ENCODE measurements at regions not wholly inside any gene's neighbourhood (a gene's known extent, or its start where the extent isn't known, plus 50 kb on each side); places are given as distances from the start of the nearest gene placed in this dataset.

DNA sequence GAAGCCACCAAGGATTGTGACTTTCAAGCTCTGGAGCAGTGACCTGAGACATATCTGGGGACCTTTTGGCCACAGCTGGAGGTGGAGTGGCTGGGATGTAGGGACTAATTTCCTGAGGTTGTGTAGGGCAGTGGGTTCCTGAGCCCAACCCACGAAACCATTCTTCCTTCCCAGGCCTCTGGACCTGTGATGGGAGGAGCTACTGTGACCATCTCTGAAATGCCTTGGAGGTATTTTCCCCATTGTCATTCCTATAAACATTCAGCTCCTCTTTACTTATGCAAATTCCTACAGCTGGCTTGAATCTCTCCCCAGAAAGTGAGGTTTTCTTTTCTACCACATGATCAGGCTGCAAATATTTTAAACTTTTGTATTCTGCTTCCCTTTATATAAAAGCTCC is 172.6 kb downstream of the TUSC1 start:
- ATAC-seq (ENCODE audit: low read depth) (no peak), DNase-seq (no peak)
- H3K27me3 ChIP-seq (ENCODE audit: control insufficient read depth, insufficient read depth, low read length): no peaks in the 10 kb centered on the region
- no peak overlapping the region for H2AFZ ChIP-seq (replicated peaks; ENCODE audit: low read length, poor library complexity)
- H3K14ac ChIP-seq (replicated peaks; ENCODE audit: low read depth, low read length): no peak overlapping the region
- no peak overlapping the region for H3K4me3 ChIP-seq (ENCODE audit: insufficient read depth, low read depth, low read length)
- H3K4me1 ChIP-seq (ENCODE audit: control insufficient read depth, insufficient read depth, low read length): no peaks in the 10 kb centered on the region
- no peak overlapping the region for H3K4ac ChIP-seq (ENCODE audit: low read depth, low read length)
- dilution Hi-C loops (cut with HindIII; ENCODE audit: low sequenced_read_pairs, unreplicated experiment): no loop called here
- H2BK5ac ChIP-seq (ENCODE audit: low read depth, low read length, poor library complexity, severe bottlenecking): no peak overlapping the region
- no CpG with 5 or more reads among the region's 1 CpG for WGBS, 2 experiments (ENCODE audit: extremely low coverage in 2 of 2, insufficient read length in 1 of 2)
- ChIA-PET POLR2A (ENCODE audit: unreplicated experiment) (no interaction called here), CTCF (no interaction called here)
- no peak overlapping the region for H3K27ac ChIP-seq (ENCODE audit: insufficient read depth, low read length)
- in situ Hi-C loops (cut with MboI; ENCODE audit: low sequenced_read_pairs): no loop called here
- H3K36me3 ChIP-seq (ENCODE audit: control insufficient read depth, insufficient read depth, low read length): no peaks in the 10 kb centered on the region
- no peak overlapping the region for H3K56ac ChIP-seq (ENCODE audit: extremely low read depth, insufficient read depth, low read length)
- H4K20me1 ChIP-seq (ENCODE audit: insufficient read depth, low read length): no peaks in the 10 kb centered on the region
- no peak overlapping the region for H3K9ac ChIP-seq (ENCODE audit: low read depth, low read length)
- no peak overlapping the region for H4K5ac ChIP-seq (ENCODE audit: low read depth, low read length)
- H2BK120ac ChIP-seq (ENCODE audit: low read depth, low read length): no peak overlapping the region
- H3K4me2 ChIP-seq (ENCODE audit: low read depth, low read length): no peak overlapping the region
- no TSS peak for BruUV-seq (replicated peaks)
- H2BK15ac ChIP-seq (ENCODE audit: low read depth, low read length): no peak overlapping the region
- TF ChIP-seq, protein P1, sequence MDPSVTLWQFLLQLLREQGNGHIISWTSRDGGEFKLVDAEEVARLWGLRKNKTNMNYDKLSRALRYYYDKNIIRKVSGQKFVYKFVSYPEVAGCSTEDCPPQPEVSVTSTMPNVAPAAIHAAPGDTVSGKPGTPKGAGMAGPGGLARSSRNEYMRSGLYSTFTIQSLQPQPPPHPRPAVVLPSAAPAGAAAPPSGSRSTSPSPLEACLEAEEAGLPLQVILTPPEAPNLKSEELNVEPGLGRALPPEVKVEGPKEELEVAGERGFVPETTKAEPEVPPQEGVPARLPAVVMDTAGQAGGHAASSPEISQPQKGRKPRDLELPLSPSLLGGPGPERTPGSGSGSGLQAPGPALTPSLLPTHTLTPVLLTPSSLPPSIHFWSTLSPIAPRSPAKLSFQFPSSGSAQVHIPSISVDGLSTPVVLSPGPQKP (IDR thresholded peaks at IDR 0.05; ENCODE audit: borderline replicate concordance, low read depth, low read length): no peak
- TF ChIP-seq FOS (IDR thresholded peaks at IDR 0.05; ENCODE audit: low read depth, low read length) (no peak), BHLHE40 (IDR thresholded peaks at IDR 0.05; ENCODE audit: low read depth, low read length) (no peak), RFX5 (IDR thresholded peaks at IDR 0.05; ENCODE audit: low read depth, low read length) (no peak), CEBPB (IDR thresholded peaks at IDR 0.05; ENCODE audit: low read depth, low read length) (no peak)
- TF ChIP-seq, protein P2, sequence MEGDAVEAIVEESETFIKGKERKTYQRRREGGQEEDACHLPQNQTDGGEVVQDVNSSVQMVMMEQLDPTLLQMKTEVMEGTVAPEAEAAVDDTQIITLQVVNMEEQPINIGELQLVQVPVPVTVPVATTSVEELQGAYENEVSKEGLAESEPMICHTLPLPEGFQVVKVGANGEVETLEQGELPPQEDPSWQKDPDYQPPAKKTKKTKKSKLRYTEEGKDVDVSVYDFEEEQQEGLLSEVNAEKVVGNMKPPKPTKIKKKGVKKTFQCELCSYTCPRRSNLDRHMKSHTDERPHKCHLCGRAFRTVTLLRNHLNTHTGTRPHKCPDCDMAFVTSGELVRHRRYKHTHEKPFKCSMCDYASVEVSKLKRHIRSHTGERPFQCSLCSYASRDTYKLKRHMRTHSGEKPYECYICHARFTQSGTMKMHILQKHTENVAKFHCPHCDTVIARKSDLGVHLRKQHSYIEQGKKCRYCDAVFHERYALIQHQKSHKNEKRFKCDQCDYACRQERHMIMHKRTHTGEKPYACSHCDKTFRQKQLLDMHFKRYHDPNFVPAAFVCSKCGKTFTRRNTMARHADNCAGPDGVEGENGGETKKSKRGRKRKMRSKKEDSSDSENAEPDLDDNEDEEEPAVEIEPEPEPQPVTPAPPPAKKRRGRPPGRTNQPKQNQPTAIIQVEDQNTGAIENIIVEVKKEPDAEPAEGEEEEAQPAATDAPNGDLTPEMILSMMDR (conservative IDR thresholded peaks at IDR 0.05; ENCODE audit: low read depth, low read length): no peak
- TF ChIP-seq, protein P3, sequence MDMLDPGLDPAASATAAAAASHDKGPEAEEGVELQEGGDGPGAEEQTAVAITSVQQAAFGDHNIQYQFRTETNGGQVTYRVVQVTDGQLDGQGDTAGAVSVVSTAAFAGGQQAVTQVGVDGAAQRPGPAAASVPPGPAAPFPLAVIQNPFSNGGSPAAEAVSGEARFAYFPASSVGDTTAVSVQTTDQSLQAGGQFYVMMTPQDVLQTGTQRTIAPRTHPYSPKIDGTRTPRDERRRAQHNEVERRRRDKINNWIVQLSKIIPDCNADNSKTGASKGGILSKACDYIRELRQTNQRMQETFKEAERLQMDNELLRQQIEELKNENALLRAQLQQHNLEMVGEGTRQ (IDR thresholded peaks at IDR 0.05; ENCODE audit: low read depth, low read length): no peak
- H2BK20ac ChIP-seq (ENCODE audit: low read depth, low read length): no peak overlapping the region
- intact Hi-C loops (cut with micrococcal nuclease): no loop called here
- no peak overlapping the region for H2AK5ac ChIP-seq (ENCODE audit: low read depth, low read length)
- H4K8ac ChIP-seq (ENCODE audit: low read depth in 2 of 2, low read length in 2 of 2): no peak overlapping the region
- no peak overlapping the region for H3K18ac ChIP-seq (ENCODE audit: low read depth, low read length)
- H2AK9ac ChIP-seq (replicated peaks; ENCODE audit: low read depth, low read length, poor library complexity): no peak overlapping the region
- H3K79me1 ChIP-seq (ENCODE audit: low read depth in 1 of 2, low read length in 2 of 2): no peaks in the 10 kb centered on the region
- H4K91ac ChIP-seq (ENCODE audit: insufficient read depth, low read depth, low read length): no peak overlapping the region
- H3K9me3 ChIP-seq (ENCODE audit: control insufficient read depth, insufficient read depth, low read length): peaks cover 8% of the 10 kb centered on the region
- no peaks in the 10 kb centered on the region for H3K9me1 ChIP-seq (ENCODE audit: insufficient read depth, low read length)
- H3K23ac ChIP-seq (ENCODE audit: low read depth, low read length): no peak overlapping the region

All from IMR-90 (cell line).